Stimulated activated CD8-positive, alpha-beta memory T cell treated with anti-CD3 and anti-CD28 coated beads, Interleukin-2, amount 100 ng/mL, for 1 hour (primary cell): ENCODE measurements at regions not wholly inside any gene's neighbourhood (a gene's known extent, or its start where the extent isn't known, plus 50 kb on each side); places are given as distances from the start of the nearest gene placed in this dataset.

Experiments used
- DNase-seq, 2 donors: peaks; one replicate each; pipeline ENCODE4 v3.0.0-alpha.2; 2020; ENCODE audit warnings: low read depth in 2 of 2

DNA sequence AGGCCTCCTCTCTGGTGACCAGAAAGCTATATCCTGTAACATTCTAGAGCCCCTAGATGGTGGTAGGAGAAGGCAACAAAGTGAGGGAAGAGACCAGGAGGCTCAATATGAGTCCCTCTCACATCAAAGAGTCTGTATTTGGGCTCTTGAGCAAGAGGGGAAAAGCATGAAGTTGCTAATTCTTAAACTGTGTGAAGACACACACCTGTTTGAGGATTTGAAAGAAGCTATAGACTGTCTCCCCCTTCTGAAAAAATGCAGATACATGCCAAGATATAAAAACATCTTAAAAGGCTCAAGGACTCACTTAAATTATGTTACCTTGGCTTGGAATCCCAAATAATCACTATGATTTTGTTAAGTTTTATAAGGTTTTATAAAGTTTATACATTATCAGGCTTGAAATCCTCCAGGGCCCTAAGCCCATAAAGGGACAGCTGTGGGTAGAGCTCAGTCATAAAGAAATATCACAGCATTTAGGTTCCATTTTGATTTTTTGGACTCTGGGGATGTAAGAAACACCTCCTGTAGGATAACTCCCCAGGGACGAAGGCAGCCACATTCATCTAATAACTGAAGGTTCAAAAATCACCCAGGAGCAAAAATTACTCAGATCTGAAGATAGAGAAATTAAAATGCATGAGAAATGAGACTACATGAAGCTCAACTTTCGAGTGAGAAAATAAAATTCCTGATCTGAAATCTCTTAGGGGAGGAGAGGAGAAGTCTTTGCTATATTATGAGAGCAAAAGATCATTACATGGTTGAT is 136.1 kb upstream of the LGALSL start:
- no peak for DNase-seq

GRCh38 chr2:64318476-64318748 is 135.6 kb upstream of the LGALSL start:
- no peak for DNase-seq

DNA sequence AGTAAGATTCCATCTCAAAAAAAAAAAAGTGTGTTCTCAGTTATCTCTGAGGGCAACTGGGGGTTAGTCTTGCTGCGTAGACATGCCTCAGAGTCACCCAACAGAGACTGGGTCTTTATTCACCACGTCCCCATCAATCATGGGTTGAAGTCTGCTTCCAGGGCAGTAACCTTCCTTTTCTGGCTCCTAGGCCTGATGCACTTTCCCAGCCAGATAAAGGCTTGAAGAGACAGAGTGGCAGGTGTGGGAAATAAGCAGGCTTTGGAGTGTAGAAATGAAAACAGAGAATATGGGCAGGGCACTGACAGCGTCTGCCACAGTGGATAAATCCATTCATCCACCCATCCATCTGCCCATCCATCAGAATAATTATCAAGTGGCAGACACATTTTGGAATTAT is 134.1 kb upstream of the LGALSL start:
- DNase-seq: no peak

DNA sequence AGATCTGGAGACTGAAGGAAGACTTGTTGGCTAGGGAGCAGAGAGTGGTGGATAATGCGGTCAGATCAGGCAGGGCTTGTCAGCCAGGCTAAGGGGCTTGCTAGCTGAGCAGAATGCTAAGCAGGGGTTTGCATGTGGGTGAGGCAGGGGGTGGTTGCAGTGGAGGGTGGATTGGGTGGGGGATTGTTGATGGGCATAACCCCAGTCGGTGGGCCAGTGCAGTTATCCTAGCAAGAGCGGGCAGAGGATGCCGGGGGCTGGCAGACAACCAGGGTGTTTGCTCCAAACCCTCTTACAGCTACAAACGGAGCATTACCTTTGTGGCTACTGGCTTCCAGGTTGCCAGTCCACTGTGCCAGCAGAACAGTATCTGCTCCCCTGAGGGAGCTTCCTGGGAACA is 131.5 kb upstream of the LGALSL start:
- DNase-seq: no peak

DNA sequence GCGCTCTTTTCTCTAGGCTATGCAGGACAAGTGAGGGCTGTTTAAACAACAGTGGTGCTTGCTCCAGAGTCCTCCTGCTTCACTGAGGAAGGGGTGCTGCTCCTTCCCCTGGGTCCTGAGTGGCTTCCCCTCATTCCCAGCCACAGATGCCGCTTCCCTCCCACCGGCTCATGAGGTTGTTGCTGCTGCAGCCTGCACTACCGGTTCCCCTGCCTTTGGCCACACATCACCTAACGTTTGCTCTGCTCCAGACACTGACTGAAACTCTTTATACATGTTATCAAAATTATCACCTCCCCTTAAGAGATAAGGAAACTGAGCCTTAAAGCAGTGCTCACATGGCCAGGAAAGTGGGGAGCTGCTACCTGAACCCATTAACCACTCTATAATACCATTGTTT is 130.8 kb upstream of the LGALSL start:
- no peak for DNase-seq

GRCh38 chr2:64324746-64325410 is 129.1 kb upstream of the LGALSL start:
- no peak for DNase-seq

DNA sequence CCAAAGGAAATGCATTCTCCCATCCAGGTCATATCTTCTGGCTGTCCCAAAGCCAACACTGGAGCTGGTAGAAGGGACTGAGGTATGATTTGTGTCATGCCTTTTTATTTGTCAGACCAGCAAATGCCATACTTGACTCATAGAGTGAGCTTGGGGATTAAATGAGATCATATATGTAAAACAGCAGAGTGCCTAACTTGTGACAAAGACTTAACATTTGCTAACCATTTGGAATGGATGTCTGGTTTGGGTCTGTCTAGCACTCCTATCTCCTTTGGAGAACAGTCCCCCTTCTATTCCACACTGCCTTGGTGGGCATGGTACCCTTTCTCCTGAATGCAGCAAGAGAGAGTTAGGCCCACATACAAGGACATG is 128.5 kb upstream of the LGALSL start:
- no peak for DNase-seq

DNA sequence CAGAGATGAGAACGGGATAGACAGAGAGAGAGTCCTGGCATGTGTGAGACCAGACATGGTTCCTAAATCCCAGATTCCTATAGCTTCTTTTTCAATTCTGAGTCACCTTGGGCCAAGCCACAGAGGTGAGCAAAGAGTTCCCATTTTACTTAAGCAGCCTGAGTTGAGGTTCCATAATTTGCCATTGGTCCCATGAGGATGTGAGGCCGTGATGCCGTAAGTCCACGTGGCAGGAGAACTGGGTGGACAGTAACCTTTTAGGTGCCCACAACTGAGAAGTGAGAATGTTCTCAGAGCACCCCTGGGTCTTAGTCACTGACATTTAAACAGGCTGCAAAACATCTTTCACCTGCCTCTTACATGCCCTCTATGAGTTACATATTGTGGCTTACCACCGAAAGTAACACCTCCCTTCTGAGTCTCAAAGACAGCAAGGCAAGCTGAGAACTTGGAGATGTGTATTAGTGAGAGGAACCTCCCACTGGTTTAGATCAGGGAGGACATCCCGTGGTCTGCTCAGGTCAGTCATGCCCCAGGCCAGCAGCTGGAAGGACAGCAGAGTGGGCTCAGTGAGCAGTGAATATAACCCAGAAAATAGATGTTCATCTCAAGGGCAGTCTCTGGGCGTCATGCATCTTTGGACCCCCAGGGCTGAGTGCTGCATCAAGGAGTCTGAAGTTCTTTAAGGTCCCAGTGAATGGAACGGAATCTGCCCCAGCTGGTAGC is 127.9 kb upstream of the LGALSL start:
- peak in 1 of 2 donors; percentile 37 for DNase-seq

DNA sequence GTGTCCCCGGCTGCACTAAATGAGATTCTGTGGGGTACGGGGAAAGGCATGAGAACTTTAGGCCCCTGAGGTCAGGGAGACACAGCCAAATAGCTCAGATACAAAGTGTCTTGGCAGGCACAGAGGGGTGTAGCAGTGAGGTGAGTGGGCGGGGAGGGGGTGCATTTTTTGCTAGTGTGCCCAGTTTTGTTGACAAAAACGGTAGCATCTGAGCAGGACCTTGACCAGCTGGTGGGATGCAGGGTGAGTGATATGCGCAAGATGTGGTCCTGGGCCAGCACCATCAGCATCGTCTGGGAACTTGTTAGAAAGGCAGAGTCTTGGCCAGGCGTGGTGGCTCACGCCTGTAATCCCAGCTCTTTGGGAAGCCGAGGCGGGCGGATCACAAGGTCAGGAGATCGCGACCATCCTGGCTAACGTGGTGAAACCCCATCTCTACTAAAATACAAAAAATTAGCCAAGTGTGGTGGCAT is 127.3 kb upstream of the LGALSL start:
- no peak for DNase-seq

DNA sequence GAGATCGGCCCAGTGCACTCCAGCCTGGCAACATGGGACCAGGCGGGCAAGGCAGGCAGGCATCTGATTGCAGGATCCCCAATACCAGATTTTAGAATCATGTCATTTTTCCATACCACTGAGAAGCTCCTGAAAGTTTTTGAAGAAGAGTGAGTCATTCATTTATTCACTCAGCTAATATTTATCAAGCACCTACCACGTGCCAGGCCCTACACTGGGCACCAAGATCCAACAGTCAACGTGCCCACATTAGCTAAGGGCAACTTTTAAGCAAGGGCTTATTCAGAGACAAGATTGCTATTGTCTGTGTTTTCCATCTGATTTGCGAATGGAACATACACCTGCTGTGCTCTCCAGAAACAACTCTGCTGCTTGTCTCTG is 126.8 kb upstream of the LGALSL start:
- no peak for DNase-seq

- peak in 1 of 2 donors; percentile 16 for DNase-seq
Measured at GRCh38 chr2:64327510-64328414, 126.2 kb upstream of the LGALSL start.

GRCh38 chr2:64328415-64328722 is 125.6 kb upstream of the LGALSL start:
- no peak for DNase-seq

DNA sequence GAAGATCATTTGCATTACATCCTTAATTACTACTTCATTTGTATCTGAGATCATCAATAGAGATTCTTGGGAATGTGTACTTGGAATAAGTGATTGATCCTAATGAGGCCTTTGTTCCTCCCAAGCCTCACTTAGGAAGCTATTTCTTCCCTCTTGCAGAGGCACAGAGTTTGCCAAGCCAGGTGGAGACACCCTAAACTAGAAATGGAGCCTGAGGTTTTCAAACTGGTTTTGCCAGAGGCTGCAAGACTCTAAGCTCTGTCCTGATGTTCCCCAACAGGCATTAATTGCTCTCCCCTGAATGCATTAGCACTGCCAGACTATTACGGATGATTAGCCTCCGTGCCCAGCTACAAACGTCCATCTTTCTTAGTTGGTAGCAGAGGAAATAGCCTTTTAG is 125.2 kb upstream of the LGALSL start:
- no peak for DNase-seq

DNA sequence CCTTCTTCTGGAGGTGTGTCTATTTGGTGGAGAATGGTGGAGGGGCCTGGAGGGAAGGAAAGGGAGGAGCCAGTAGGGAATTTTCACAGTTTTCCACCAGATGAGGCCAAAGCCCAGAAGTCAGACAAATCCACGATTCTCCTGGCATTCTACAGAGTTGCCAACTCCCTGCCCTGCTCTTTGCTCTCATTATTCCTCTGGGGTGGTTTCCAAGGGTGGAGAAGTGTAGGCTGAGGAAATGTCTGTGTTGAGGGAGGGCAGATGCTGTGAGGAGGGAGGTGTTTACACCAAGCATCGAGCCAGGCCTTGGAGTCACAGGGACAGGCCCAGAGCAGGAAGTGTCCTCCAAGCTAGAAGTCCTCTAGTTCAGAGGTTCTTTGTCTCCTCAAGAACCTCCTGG is 124.1 kb upstream of the LGALSL start:
- no peak for DNase-seq

GRCh38 chr2:64330281-64331113 is 123.5 kb upstream of the LGALSL start:
- peak; percentile 67 to 68 for DNase-seq

- no peak for DNase-seq
Measured at GRCh38 chr2:64331114-64331645, 122.8 kb upstream of the LGALSL start.

GRCh38 chr2:64331849-64332699 is 121.9 kb upstream of the LGALSL start:
- no peak for DNase-seq

GRCh38 chr2:64336171-64336570 is 117.8 kb upstream of the LGALSL start:
- DNase-seq: no peak

GRCh38 chr2:64337314-64337713 is 116.6 kb upstream of the LGALSL start:
- DNase-seq: no peak

- no peak for DNase-seq
Measured at GRCh38 chr2:64338108-64338507, 115.9 kb upstream of the LGALSL start.
